HL-60 (cell line): ENCODE measurements at regions not wholly inside any gene's neighbourhood (a gene's known extent, or its start where the extent isn't known, plus 50 kb on each side); places are given as distances from the start of the nearest gene placed in this dataset.

ENCODE experiments used
- GABPA ChIP-seq: IDR thresholded peaks from 2 replicates; pipeline ENCODE4 v1.6.1; 2012; ENCODE audit warnings: low read depth
- POLR2AphosphoS5 ChIP-seq: IDR thresholded peaks from 2 replicates; pipeline ENCODE4 v1.6.1; 2012; ENCODE audit warnings: low read depth
- TF ChIP-seq, protein P1 (sequence below): IDR thresholded peaks from one replicate; pipeline ENCODE4 v1.5.1; 2011; ENCODE audit warnings: low read length, control low read depth, inconsistent platforms; ENCODE audit not compliant: insufficient read depth
- TF ChIP-seq, protein P2 (sequence below): IDR thresholded peaks from 2 replicates; pipeline ENCODE4 v1.6.1; 2012; ENCODE audit warnings: low read depth; ENCODE audit not compliant: insufficient replicate concordance

DNA sequence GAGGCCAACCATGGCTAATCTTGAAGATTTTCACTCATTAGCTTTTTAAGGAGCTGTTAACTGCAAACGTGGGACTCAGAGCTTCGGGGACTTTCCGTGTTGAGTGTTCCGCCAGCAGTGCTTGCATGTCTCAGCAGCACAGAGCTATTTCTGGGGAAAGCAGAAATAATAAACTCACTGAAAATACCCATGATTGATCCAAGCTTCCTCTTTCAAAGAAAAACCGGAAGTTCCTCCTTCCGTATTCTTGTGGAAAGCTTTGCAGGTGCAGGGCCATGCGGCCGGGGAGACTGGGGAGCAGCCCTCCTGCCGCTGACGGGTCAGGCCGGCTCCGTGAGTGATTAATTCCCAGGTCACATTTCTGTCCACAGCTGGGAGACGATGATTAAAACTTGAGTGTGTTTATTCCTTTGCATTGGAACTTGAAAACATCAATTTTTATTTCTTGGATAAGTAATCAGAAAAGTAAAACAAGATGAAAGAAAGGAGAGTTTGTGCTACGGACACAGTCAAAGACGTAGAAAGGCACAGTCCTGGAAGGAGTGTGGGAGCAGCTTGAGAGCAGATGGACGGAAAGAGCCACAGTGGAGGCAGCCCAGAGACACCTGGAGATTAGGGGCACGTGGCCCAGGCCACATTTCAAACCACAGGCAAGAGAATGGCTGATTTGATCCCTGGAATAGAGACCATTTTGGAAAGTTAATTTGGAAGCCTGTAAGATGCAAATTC is 54.2 kb upstream of the CTDP1 start:
- TF ChIP-seq, protein P1, sequence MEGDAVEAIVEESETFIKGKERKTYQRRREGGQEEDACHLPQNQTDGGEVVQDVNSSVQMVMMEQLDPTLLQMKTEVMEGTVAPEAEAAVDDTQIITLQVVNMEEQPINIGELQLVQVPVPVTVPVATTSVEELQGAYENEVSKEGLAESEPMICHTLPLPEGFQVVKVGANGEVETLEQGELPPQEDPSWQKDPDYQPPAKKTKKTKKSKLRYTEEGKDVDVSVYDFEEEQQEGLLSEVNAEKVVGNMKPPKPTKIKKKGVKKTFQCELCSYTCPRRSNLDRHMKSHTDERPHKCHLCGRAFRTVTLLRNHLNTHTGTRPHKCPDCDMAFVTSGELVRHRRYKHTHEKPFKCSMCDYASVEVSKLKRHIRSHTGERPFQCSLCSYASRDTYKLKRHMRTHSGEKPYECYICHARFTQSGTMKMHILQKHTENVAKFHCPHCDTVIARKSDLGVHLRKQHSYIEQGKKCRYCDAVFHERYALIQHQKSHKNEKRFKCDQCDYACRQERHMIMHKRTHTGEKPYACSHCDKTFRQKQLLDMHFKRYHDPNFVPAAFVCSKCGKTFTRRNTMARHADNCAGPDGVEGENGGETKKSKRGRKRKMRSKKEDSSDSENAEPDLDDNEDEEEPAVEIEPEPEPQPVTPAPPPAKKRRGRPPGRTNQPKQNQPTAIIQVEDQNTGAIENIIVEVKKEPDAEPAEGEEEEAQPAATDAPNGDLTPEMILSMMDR, result no peak
- TF ChIP-seq POLR2AphosphoS5 (peak; percentile 88), GABPA (no peak; the same call in 1 of the 2 replicates)
- TF ChIP-seq, protein P2, sequence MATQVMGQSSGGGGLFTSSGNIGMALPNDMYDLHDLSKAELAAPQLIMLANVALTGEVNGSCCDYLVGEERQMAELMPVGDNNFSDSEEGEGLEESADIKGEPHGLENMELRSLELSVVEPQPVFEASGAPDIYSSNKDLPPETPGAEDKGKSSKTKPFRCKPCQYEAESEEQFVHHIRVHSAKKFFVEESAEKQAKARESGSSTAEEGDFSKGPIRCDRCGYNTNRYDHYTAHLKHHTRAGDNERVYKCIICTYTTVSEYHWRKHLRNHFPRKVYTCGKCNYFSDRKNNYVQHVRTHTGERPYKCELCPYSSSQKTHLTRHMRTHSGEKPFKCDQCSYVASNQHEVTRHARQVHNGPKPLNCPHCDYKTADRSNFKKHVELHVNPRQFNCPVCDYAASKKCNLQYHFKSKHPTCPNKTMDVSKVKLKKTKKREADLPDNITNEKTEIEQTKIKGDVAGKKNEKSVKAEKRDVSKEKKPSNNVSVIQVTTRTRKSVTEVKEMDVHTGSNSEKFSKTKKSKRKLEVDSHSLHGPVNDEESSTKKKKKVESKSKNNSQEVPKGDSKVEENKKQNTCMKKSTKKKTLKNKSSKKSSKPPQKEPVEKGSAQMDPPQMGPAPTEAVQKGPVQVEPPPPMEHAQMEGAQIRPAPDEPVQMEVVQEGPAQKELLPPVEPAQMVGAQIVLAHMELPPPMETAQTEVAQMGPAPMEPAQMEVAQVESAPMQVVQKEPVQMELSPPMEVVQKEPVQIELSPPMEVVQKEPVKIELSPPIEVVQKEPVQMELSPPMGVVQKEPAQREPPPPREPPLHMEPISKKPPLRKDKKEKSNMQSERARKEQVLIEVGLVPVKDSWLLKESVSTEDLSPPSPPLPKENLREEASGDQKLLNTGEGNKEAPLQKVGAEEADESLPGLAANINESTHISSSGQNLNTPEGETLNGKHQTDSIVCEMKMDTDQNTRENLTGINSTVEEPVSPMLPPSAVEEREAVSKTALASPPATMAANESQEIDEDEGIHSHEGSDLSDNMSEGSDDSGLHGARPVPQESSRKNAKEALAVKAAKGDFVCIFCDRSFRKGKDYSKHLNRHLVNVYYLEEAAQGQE, result peak; percentile 51
